ENCODE measurements at regions not wholly inside any gene's neighbourhood (a gene's known extent, or its start where the extent isn't known, plus 50 kb on each side); places are given as distances from the start of the nearest gene placed in this dataset.

DNA sequence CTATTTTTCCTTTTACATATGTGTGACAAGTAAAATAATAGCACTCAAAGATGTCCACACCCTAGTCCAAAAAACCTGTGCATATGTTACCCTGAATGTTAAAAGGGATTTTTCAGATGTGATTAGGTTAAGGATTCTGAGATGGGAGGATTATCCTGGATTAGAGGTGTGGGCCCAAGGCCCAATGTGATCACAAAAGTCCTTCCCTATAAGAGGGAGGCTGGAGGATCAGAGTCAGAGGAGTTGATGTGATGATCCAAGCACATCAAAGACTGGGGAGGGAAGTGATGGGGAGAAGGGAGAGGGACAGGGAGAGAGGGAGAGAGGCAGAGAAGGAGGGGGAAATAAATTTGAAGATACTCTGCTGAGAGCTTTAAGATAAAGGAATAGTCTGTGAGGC, 512.6 kb downstream of the PLOD2 start:
- TF ChIP-seq, protein P1, sequence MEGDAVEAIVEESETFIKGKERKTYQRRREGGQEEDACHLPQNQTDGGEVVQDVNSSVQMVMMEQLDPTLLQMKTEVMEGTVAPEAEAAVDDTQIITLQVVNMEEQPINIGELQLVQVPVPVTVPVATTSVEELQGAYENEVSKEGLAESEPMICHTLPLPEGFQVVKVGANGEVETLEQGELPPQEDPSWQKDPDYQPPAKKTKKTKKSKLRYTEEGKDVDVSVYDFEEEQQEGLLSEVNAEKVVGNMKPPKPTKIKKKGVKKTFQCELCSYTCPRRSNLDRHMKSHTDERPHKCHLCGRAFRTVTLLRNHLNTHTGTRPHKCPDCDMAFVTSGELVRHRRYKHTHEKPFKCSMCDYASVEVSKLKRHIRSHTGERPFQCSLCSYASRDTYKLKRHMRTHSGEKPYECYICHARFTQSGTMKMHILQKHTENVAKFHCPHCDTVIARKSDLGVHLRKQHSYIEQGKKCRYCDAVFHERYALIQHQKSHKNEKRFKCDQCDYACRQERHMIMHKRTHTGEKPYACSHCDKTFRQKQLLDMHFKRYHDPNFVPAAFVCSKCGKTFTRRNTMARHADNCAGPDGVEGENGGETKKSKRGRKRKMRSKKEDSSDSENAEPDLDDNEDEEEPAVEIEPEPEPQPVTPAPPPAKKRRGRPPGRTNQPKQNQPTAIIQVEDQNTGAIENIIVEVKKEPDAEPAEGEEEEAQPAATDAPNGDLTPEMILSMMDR (IDR thresholded peaks at IDR 0.05; ENCODE audit: low read length) = no peak
- no peak for TF ChIP-seq EZH2 (IDR thresholded peaks at IDR 0.05; ENCODE audit: borderline replicate concordance, low read length)
